ENCODE measurements at regions not wholly inside any gene's neighbourhood (a gene's known extent, or its start where the extent isn't known, plus 50 kb on each side); places are given as distances from the start of the nearest gene placed in this dataset.

- no peaks in the 10 kb centered on the region for H3K36me3 ChIP-seq (ENCODE audit: control insufficient read depth, low read length)
- no peaks in the 10 kb centered on the region for H4K20me1 ChIP-seq (ENCODE audit: control insufficient read depth, insufficient read depth, low read depth, low read length)
- no peaks in the 10 kb centered on the region for H3K9me2 ChIP-seq (replicated peaks; ENCODE audit: control insufficient read depth, low read length)
- no peaks in the 10 kb centered on the region for H3K4me1 ChIP-seq (ENCODE audit: control insufficient read depth, low read length)
- H3K4me2 ChIP-seq (ENCODE audit: low read length): no peak overlapping the region
- H3K9me3 ChIP-seq (ENCODE audit: control insufficient read depth, insufficient read depth, low read length): peaks cover 2% of the 10 kb centered on the region; the same call in 1 of the 2 replicates
- H3F3A ChIP-seq (ENCODE audit: control insufficient read depth, insufficient read depth): no peaks in the 10 kb centered on the region
- H3K4me3 ChIP-seq (ENCODE audit: low read length): no peak overlapping the region
- TF ChIP-seq EZH2phosphoT487 (IDR thresholded peaks at IDR 0.05; ENCODE audit: borderline replicate concordance, low read length) (no peak), CTCF (IDR thresholded peaks at IDR 0.05; ENCODE audit: low read depth, low read length, poor library complexity, severe bottlenecking) (no peak)
- no peaks in the 10 kb centered on the region for H3K27me3 ChIP-seq (ENCODE audit: control insufficient read depth, low read length)
- H3K27ac ChIP-seq (ENCODE audit: low read depth, low read length): no peak overlapping the region
- no peaks in the 10 kb centered on the region for H3K79me2 ChIP-seq (ENCODE audit: control insufficient read depth, low read length)
Observed at GRCh38 chr5:24849210-24849609, 204.4 kb upstream of the CDH10 start.

GRCh38 chr5:24831989-24832388 is 187.2 kb upstream of the CDH10 start:
- no peak overlapping the region for H3K4me2 ChIP-seq (ENCODE audit: low read length)
- no peaks in the 10 kb centered on the region for H3K79me2 ChIP-seq (ENCODE audit: control insufficient read depth, low read length)
- H3K27me3 ChIP-seq (ENCODE audit: control insufficient read depth, low read length): no peaks in the 10 kb centered on the region
- no peak overlapping the region for H3K4me3 ChIP-seq (ENCODE audit: low read length)
- no peaks in the 10 kb centered on the region for H3K9me2 ChIP-seq (replicated peaks; ENCODE audit: control insufficient read depth, low read length)
- no peaks in the 10 kb centered on the region for H4K20me1 ChIP-seq (ENCODE audit: control insufficient read depth, insufficient read depth, low read depth, low read length)
- H3K9me3 ChIP-seq (ENCODE audit: control insufficient read depth, insufficient read depth, low read length): no peaks in the 10 kb centered on the region
- no peak overlapping the region for H3K27ac ChIP-seq (ENCODE audit: low read depth, low read length)
- TF ChIP-seq EZH2phosphoT487 (IDR thresholded peaks at IDR 0.05; ENCODE audit: borderline replicate concordance, low read length): no peak
- TF ChIP-seq CTCF (IDR thresholded peaks at IDR 0.05; ENCODE audit: low read depth, low read length, poor library complexity, severe bottlenecking): no peak
- H3F3A ChIP-seq (ENCODE audit: control insufficient read depth, insufficient read depth): no peaks in the 10 kb centered on the region
- no peaks in the 10 kb centered on the region for H3K36me3 ChIP-seq (ENCODE audit: control insufficient read depth, low read length)
- no peaks in the 10 kb centered on the region for H3K4me1 ChIP-seq (ENCODE audit: control insufficient read depth, low read length)

DNA sequence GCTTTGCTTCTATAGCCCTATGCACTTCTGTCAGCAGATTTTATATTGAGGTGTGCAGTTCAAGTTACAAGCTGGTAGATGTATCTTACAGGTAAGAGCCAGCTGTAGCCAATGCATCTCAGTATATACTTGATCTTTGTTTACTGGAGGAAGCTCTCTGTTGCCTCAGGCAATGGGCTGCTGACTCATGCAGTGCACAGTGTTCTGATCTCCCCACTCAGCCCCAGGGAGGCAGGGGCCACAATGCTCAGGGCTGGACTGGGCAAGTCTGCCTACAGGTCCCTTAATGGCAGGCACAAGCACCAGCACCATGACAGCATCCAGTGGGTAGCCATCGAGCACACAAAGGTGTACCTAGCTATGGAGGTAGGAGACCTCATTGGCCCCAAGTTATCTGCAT is 178.8 kb upstream of the CDH10 start:
- H3K36me3 ChIP-seq (ENCODE audit: control insufficient read depth, low read length): no peaks in the 10 kb centered on the region
- no peaks in the 10 kb centered on the region for H3K79me2 ChIP-seq (ENCODE audit: control insufficient read depth, low read length)
- H3K9me2 ChIP-seq (replicated peaks; ENCODE audit: control insufficient read depth, low read length): no peaks in the 10 kb centered on the region
- H3F3A ChIP-seq (ENCODE audit: control insufficient read depth, insufficient read depth): no peaks in the 10 kb centered on the region
- no peak overlapping the region for H3K4me3 ChIP-seq (ENCODE audit: low read length)
- no peaks in the 10 kb centered on the region for H3K27me3 ChIP-seq (ENCODE audit: control insufficient read depth, low read length)
- H3K4me2 ChIP-seq (ENCODE audit: low read length): no peak overlapping the region
- no peaks in the 10 kb centered on the region for H4K20me1 ChIP-seq (ENCODE audit: control insufficient read depth, insufficient read depth, low read depth, low read length)
- peaks cover 4% of the 10 kb centered on the region; the same call in 1 of the 2 replicates for H3K9me3 ChIP-seq (ENCODE audit: control insufficient read depth, insufficient read depth, low read length)
- TF ChIP-seq EZH2phosphoT487 (IDR thresholded peaks at IDR 0.05; ENCODE audit: borderline replicate concordance, low read length) (no peak), CTCF (IDR thresholded peaks at IDR 0.05; ENCODE audit: low read depth, low read length, poor library complexity, severe bottlenecking) (no peak)
- no peaks in the 10 kb centered on the region for H3K4me1 ChIP-seq (ENCODE audit: control insufficient read depth, low read length)
- H3K27ac ChIP-seq (ENCODE audit: low read depth, low read length): no peak overlapping the region

GRCh38 chr5:24819841-24820240 is 175.1 kb upstream of the CDH10 start:
- Histone ChIP-seq H3K27ac (ENCODE audit: low read depth, low read length) (no peak overlapping the region), H3K79me2 (ENCODE audit: control insufficient read depth, low read length) (no peaks in the 10 kb centered on the region), H3K9me2 (replicated peaks; ENCODE audit: control insufficient read depth, low read length) (no peaks in the 10 kb centered on the region), H4K20me1 (ENCODE audit: control insufficient read depth, insufficient read depth, low read depth, low read length) (no peaks in the 10 kb centered on the region), H3K4me1 (ENCODE audit: control insufficient read depth, low read length) (no peaks in the 10 kb centered on the region), H3F3A (ENCODE audit: control insufficient read depth, insufficient read depth) (no peaks in the 10 kb centered on the region), H3K4me2 (ENCODE audit: low read length) (no peak overlapping the region), H3K27me3 (ENCODE audit: control insufficient read depth, low read length) (no peaks in the 10 kb centered on the region), H3K4me3 (ENCODE audit: low read length) (no peak overlapping the region), H3K36me3 (ENCODE audit: control insufficient read depth, low read length) (no peaks in the 10 kb centered on the region), H3K9me3 (ENCODE audit: control insufficient read depth, insufficient read depth, low read length) (peaks cover 4% of the 10 kb centered on the region; the same call in 1 of the 2 replicates)
- no peak for TF ChIP-seq EZH2phosphoT487 (IDR thresholded peaks at IDR 0.05; ENCODE audit: borderline replicate concordance, low read length)
- no peak for TF ChIP-seq CTCF (IDR thresholded peaks at IDR 0.05; ENCODE audit: low read depth, low read length, poor library complexity, severe bottlenecking)

All from DOHH2 (cell line).